ENCODE measurements at regions not wholly inside any gene's neighbourhood (a gene's known extent, or its start where the extent isn't known, plus 50 kb on each side); places are given as distances from the start of the nearest gene placed in this dataset.
A peak's percentile ranks its signal among the peaks of the same experiment; 100 is the strongest.

- WGBS, 4 donors = 91 to 95% (median 93%) methylated on average over 20 to 27 of the region's 27 CpGs
- H3K4me1 ChIP-seq (replicated peaks in 1 of 2) = no peaks in the 10 kb centered on the region
- no peaks in the 10 kb centered on the region for H3K27me3 ChIP-seq
- TF ChIP-seq POLR2A (IDR thresholded peaks at IDR 0.05) (no peak), CTCF (IDR thresholded peaks at IDR 0.05) (no peak)
- intact Hi-C loops (cut with DNase I) = no loop called here
- H3K4me3 ChIP-seq = no peak overlapping the region
- DNase-seq = peak in 1 of 7 donors; percentile 40
- peaks cover 0 to 12% of the 10 kb centered on the region in 2 donors for H3K36me3 ChIP-seq (replicated peaks in 1 of 2)
- no peak overlapping the region for H3K27ac ChIP-seq
- H3K9me3 ChIP-seq (replicated peaks in 1 of 3) = no peaks in the 10 kb centered on the region
Observed at GRCh38 chr2:120985997-120986651, 250.5 kb downstream of the GLI2 start.

GRCh38 chr2:120986898-120987650 is 251.4 kb downstream of the GLI2 start:
- Histone ChIP-seq H3K9me3 (replicated peaks in 1 of 3) (no peaks in the 10 kb centered on the region), H3K4me3 (no peak overlapping the region), H3K27me3 (no peaks in the 10 kb centered on the region), H3K27ac (no peak overlapping the region), H3K36me3 (replicated peaks in 1 of 2) (peaks cover 0 to 12% of the 10 kb centered on the region in 2 donors), H3K4me1 (replicated peaks in 1 of 2) (no peaks in the 10 kb centered on the region)
- DNase-seq = peak in 1 of 7 donors; percentile 39
- TF ChIP-seq CTCF (IDR thresholded peaks at IDR 0.05) (no peak), POLR2A (IDR thresholded peaks at IDR 0.05) (no peak)
- 90 to 98% (median 94%) methylated on average over 6 to 9 of the region's 9 CpGs for WGBS, 4 donors
- intact Hi-C loops (cut with DNase I) = no loop called here

DNA sequence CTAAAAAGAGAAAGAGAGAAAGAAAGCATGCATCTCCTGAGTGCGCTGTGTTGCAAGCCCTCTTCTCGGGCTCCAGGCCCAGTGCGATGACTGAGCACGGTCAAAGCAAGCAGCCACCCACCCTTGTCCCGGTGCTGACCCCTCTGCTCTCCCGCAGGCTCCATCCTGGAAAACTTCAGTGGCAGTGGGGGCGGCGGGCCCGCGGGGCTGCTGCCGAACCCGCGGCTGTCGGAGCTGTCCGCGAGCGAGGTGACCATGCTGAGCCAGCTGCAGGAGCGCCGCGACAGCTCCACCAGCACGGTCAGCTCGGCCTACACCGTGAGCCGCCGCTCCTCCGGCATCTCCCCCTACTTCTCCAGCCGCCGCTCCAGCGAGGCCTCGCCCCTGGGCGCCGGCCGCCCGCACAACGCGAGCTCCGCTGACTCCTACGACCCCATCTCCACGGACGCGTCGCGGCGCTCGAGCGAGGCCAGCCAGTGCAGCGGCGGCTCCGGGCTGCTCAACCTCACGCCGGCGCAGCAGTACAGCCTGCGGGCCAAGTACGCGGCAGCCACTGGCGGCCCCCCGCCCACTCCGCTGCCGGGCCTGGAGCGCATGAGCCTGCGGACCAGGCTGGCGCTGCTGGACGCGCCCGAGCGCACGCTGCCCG is 252.5 kb downstream of the GLI2 start:
- intact Hi-C loops (cut with DNase I) = no loop called here
- Histone ChIP-seq H3K36me3 (replicated peaks in 1 of 2) (peaks cover 0 to 12% of the 10 kb centered on the region in 2 donors), H3K27me3 (no peaks in the 10 kb centered on the region), H3K27ac (no peak overlapping the region), H3K9me3 (replicated peaks in 1 of 3) (no peaks in the 10 kb centered on the region), H3K4me1 (replicated peaks in 1 of 2) (no peaks in the 10 kb centered on the region), H3K4me3 (no peak overlapping the region)
- WGBS, 4 donors = 97 to 98% (median 98%) methylated on average over 52 to 68 of the region's 68 CpGs
- TF ChIP-seq CTCF (IDR thresholded peaks at IDR 0.05) = no peak
- TF ChIP-seq POLR2A (IDR thresholded peaks at IDR 0.05) = no peak
- peak in 1 of 7 donors; percentile 35 for DNase-seq
